A549 (cell line): ENCODE measurements at regions not wholly inside any gene's neighbourhood (a gene's known extent, or its start where the extent isn't known, plus 50 kb on each side); places are given as distances from the start of the nearest gene placed in this dataset.

ENCODE experiments used
- ATAC-seq, 2 experiments: fragments of 200-7000 bp in 1 of 2; fragments of >200 bp in 1 of 2; cut with Nextera tagmentation in 1 of 2; cut with Tn5 transposase in 1 of 2; 3 replicates each; pipeline versions ENCODE4 v1.8.0 to v1.9.1; 2018 to 2020; ENCODE audit warnings: mild to moderate bottlenecking in 1 of 2, moderate library complexity in 1 of 2
- CTCF ChIA-PET: fragments of 300-600 bp; sonication (Branson Sonifier 250); formaldehyde crosslinking; extraction: SDS; loops from one replicate; lab custom pipeline; 2021; ENCODE audit warnings: antibody characterized with exemption, inconsistent platforms; lab: Yijun Ruan, JAX
- POLR2A ChIA-PET: fragments of 350-600 bp; formaldehyde crosslinking; extraction: SDS; loops from one replicate; lab custom pipeline; 2021; ENCODE audit warnings: antibody characterized with exemption, inconsistent platforms; lab: Yijun Ruan, JAX
- DNase-seq, 2 experiments: peaks; one replicate each; pipeline versions ENCODE4 v3.0.0 to v3.0.0-alpha.2; 2011 to 2016; ENCODE audit warnings: low read depth in 1 of 2, low spot score in 1 of 2
- FAIRE-seq: peaks from 2 replicates; lab custom pipeline; 2011; peaks lifted over from hg19 to GRCh38; lab: Jason Lieb, UNC
- H3K27ac ChIP-seq, 2 experiments: fragments of >200 bp; sonication (Bioruptor Twin); formaldehyde crosslinking; 3 replicates each; pipeline ENCODE4 v1.5.1; 2016 to 2017
- H3K4me1 ChIP-seq: fragments of >200 bp; sonication (Bioruptor Twin); formaldehyde crosslinking; 3 replicates; pipeline ENCODE4 v1.6.1; 2016
- H3K4me2 ChIP-seq: fragments of >200 bp; sonication (Bioruptor Twin); formaldehyde crosslinking; 3 replicates; pipeline ENCODE4 v1.6.1; 2016
- H3K4me3 ChIP-seq: fragments of >200 bp; sonication (Bioruptor Twin); formaldehyde crosslinking; 3 replicates; pipeline ENCODE4 v1.5.1; 2016
- H3K9me3 ChIP-seq: fragments of >200 bp; sonication (Bioruptor Twin); formaldehyde crosslinking; 3 replicates; pipeline ENCODE4 v1.6.1; 2016
- CEBPB ChIP-seq, 2 experiments: fragments of >200 bp in 1 of 2; sonication (Bioruptor Twin) in 1 of 2; formaldehyde crosslinking in 1 of 2; IDR thresholded peaks; 2 replicates each; pipeline ENCODE4 v1.6.1; 2012 to 2016
- CHD2 ChIP-seq: fragments of 150-350 bp; IDR thresholded peaks from 2 replicates; pipeline ENCODE4 v1.6.1; 2014; ENCODE audit warnings: low read length; ENCODE audit not compliant: partially characterized antibody
- CHD4 ChIP-seq: fragments of 200-600 bp; sonication (generic); IDR thresholded peaks from 2 replicates; pipeline ENCODE4 v1.6.1; 2016; ENCODE audit warnings: antibody characterized with exemption, mild to moderate bottlenecking, borderline replicate concordance
- EHF ChIP-seq: fragments of 250-450 bp; sonication (Bioruptor Pico); IDR thresholded peaks from 2 replicates; pipeline ENCODE4 v1.5.0; 2020; ENCODE audit warnings: mild to moderate bottlenecking
- ESRRA ChIP-seq: fragments of 150-350 bp; IDR thresholded peaks from 2 replicates; pipeline ENCODE4 v1.6.1; 2014; ENCODE audit warnings: mild to moderate bottlenecking, low read length, borderline replicate concordance
- FOXS1 ChIP-seq: fragments of 250-450 bp; sonication (Bioruptor Pico); IDR thresholded peaks from 2 replicates; pipeline ENCODE4 v1.5.0; 2020; ENCODE audit warnings: mild to moderate bottlenecking, moderate library complexity
- HDAC2 ChIP-seq: fragments of 200-600 bp; sonication (generic); IDR thresholded peaks from 2 replicates; pipeline ENCODE4 v1.6.1; 2016
- HOXB5 ChIP-seq: fragments of 250-450 bp; sonication (Bioruptor Pico); IDR thresholded peaks from 2 replicates; pipeline ENCODE4 v1.5.0; 2020; ENCODE audit warnings: mild to moderate bottlenecking, moderate library complexity
- KDM5A ChIP-seq: fragments of 200-600 bp; sonication (generic); IDR thresholded peaks from 2 replicates; pipeline ENCODE4 v1.6.1; 2016; ENCODE audit warnings: antibody characterized with exemption, mild to moderate bottlenecking
- MAFK ChIP-seq: fragments of 450-650 bp; IDR thresholded peaks from 2 replicates; pipeline ENCODE4 v1.6.1; 2014; ENCODE audit not compliant: partially characterized antibody
- MAZ ChIP-seq: fragments of 150-350 bp; IDR thresholded peaks from 2 replicates; pipeline ENCODE4 v1.6.1; 2014; ENCODE audit warnings: antibody characterized with exemption, low read depth, low read length, borderline replicate concordance
- NFE2L2 ChIP-seq: fragments of 150-350 bp; conservative IDR thresholded peaks from 2 replicates; pipeline ENCODE4 v1.6.1; 2014; ENCODE audit warnings: low read length
- PHF8 ChIP-seq: fragments of 200-600 bp; sonication (generic); IDR thresholded peaks from 2 replicates; pipeline ENCODE4 v1.6.1; 2016; ENCODE audit warnings: low read depth, mild to moderate bottlenecking, antibody characterized with exemption, moderate library complexity, borderline replicate concordance
- RAD21 ChIP-seq, 2 experiments: fragments of >200 bp in 1 of 2; sonication (Bioruptor Twin) in 1 of 2; formaldehyde crosslinking in 1 of 2; IDR thresholded peaks in 1 of 2; conservative IDR thresholded peaks in 1 of 2; 2 replicates in 1 of 2; 3 replicates in 1 of 2; pipeline ENCODE4 v1.6.1; 2012 to 2018; ENCODE audit warnings: inconsistent platforms in 1 of 2
- RCOR1 ChIP-seq: fragments of 150-350 bp; IDR thresholded peaks from 2 replicates; pipeline ENCODE4 v1.6.1; 2014; ENCODE audit warnings: antibody characterized with exemption, low read length, low read depth
- TFCP2L1 ChIP-seq: fragments of 250-450 bp; sonication (Bioruptor Pico); IDR thresholded peaks from 2 replicates; pipeline ENCODE4 v1.5.0; 2021; ENCODE audit warnings: mild to moderate bottlenecking
- TP53 ChIP-seq: fragments of 250-450 bp; sonication (Bioruptor Pico); IDR thresholded peaks from 2 replicates; pipeline ENCODE4 v1.5.0; 2021; ENCODE audit warnings: mild to moderate bottlenecking, moderate library complexity
- ZNF302 ChIP-seq: fragments of 250-450 bp; sonication (Bioruptor Pico); IDR thresholded peaks from 2 replicates; pipeline ENCODE4 v1.9.0; 2021; ENCODE audit warnings: inconsistent platforms, mild to moderate bottlenecking, moderate library complexity
- ZSCAN20 ChIP-seq: fragments of 250-450 bp; sonication (Bioruptor Pico); IDR thresholded peaks from 2 replicates; pipeline ENCODE4 v1.8.0; 2022; ENCODE audit warnings: mild to moderate bottlenecking, moderate library complexity
- WGBS: methylation state at CpG from one replicate; pipeline ENCODE4 v1.1.6; 2017; ENCODE audit errors: missing lambda C conversion rate; 5-methylcytosine and 5-hydroxymethylcytosine counted together
- TF ChIP-seq, protein P1 (sequence below): fragments of 250-450 bp; sonication (Bioruptor Pico); IDR thresholded peaks from 2 replicates; pipeline ENCODE4 v1.5.0; 2020; ENCODE audit warnings: low read depth, mild to moderate bottlenecking, moderate library complexity
- TF ChIP-seq, protein P2 (sequence below): IDR thresholded peaks from 2 replicates; pipeline ENCODE4 v1.6.1; 2012
- TF ChIP-seq, protein P3 (sequence below): fragments of 250-450 bp; sonication (Bioruptor Pico); IDR thresholded peaks from 2 replicates; pipeline ENCODE4 v1.5.0; 2021; ENCODE audit warnings: mild to moderate bottlenecking, moderate library complexity, borderline replicate concordance
- TF ChIP-seq, protein P4 (sequence below): fragments of 150-350 bp; IDR thresholded peaks from 2 replicates; pipeline ENCODE4 v1.6.1; 2014; ENCODE audit warnings: low read depth, mild to moderate bottlenecking, low read length

DNA sequence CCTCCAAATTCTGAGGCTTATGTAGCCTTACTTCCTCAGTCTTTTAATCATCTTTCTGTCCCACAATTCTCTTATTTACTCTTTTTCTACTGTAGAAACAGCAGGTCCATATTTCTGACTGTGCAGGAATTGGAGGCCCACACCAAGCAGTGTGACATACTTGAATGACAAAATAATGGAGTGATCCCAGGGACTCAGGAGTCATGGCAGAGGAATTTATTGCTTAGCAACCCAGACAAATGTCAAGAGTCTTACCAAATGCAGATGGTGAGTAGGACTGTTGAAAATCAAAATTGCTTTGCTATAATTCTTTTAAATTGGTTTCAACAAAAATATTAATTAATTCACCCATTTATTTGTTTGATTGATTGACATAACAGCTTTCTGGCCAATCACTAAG lies 59.9 kb downstream of the HTR1B start:
- CTCF ChIA-PET = no interaction called here
- no peak overlapping the region for H3K27ac ChIP-seq

DNA sequence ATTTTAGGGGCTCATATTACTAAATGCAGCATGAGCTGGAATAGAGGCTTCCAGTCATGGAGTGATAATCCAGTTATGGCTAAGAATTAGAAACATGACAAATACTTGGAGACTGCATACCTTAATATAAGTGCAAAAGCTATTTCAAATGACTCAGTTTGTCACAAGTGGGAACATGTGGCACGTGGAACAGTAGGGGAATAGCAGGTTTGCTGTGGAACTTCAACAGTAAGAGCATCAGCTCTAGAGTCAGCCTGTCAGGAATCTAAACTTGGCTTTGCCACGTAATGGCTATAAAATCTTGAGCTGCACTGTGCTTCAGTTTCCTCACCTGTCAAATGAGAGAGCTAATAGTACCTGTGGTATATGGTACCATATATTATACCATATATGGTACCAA lies 62.1 kb downstream of the HTR1B start:
- Histone ChIP-seq H3K4me3 (no peak overlapping the region), H3K9me3 (no peaks in the 10 kb centered on the region), H3K27ac (no peak overlapping the region), H3K4me1 (no peaks in the 10 kb centered on the region), H3K4me2 (no peak overlapping the region)
- 27% methylated on average over 2 of the region's 2 CpGs for WGBS
- no peak for DNase-seq
- CTCF ChIA-PET = no interaction called here
- ATAC-seq = no peak
- FAIRE-seq = no peak
- POLR2A ChIA-PET = no interaction called here
- TF ChIP-seq MAFK (no peak), TP53 (CRISPR knock-in tag) (no peak), RAD21 (conservative IDR thresholded peaks at IDR 0.05 in 1 of 2, IDR thresholded peaks at IDR 0.05 in 1 of 2) (no peak), MAZ (no peak)

More for the DNA sequence above, 59.9 kb downstream of the HTR1B start:
- no peak for FAIRE-seq
- POLR2A ChIA-PET = no interaction called here
- peak in 1 of 2 experiments; percentile 2 for DNase-seq
- ATAC-seq = no peak
- H3K9me3 ChIP-seq = no peaks in the 10 kb centered on the region
- no peaks in the 10 kb centered on the region for H3K4me1 ChIP-seq
- H3K4me3 ChIP-seq = no peak overlapping the region
- no peak overlapping the region for H3K4me2 ChIP-seq
- TF ChIP-seq KDM5A = no peak
- no peak for TF ChIP-seq CHD4
- no peak for TF ChIP-seq RCOR1
- no peak for TF ChIP-seq NFE2L2
- TF ChIP-seq CEBPB (IDR thresholded peaks at IDR 0.05) = no peak
- TF ChIP-seq, protein P1, sequence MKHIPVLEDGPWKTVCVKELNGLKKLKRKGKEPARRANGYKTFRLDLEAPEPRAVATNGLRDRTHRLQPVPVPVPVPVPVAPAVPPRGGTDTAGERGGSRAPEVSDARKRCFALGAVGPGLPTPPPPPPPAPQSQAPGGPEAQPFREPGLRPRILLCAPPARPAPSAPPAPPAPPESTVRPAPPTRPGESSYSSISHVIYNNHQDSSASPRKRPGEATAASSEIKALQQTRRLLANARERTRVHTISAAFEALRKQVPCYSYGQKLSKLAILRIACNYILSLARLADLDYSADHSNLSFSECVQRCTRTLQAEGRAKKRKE (CRISPR knock-in tag) = no peak
- TF ChIP-seq RAD21 (conservative IDR thresholded peaks at IDR 0.05 in 1 of 2, IDR thresholded peaks at IDR 0.05 in 1 of 2) = no peak
- TF ChIP-seq PHF8 = no peak

DNA sequence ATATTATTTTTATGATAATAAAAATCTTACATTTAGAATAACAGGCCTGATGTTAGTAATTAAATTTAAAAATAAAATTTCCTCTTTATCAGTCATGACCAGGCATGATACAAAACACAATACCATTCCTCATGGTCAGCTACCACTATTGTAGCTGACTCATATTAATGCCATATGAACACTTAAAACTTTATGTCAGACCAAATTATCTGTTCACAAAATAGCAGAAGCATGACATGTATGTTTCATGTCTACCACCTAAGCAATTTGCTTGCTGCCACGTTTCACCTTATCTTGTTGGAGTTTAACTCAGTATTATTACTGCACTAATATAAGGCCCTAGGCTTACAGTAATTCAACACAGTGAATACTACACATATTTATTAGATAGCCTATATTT lies 65.7 kb downstream of the HTR1B start:
- TF ChIP-seq, protein P2, sequence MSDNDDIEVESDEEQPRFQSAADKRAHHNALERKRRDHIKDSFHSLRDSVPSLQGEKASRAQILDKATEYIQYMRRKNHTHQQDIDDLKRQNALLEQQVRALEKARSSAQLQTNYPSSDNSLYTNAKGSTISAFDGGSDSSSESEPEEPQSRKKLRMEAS = no peak
- TF ChIP-seq MAZ (no peak), CEBPB (IDR thresholded peaks at IDR 0.05) (no peak), TFCP2L1 (no peak), ZNF302 (no peak)
- TF ChIP-seq, all 56 proteins: peak for 0
- CTCF ChIA-PET = interaction anchor here (0.5 kb wide), 1 partner anchor 39 kb away, joined by 3 read pairs; no protein-coding TSS in a partner anchor
- Histone ChIP-seq H3K27ac (no peak overlapping the region), H3K4me2 (no peak overlapping the region), H3K4me3 (no peak overlapping the region), H3K9me3 (no peaks in the 10 kb centered on the region), H3K4me1 (no peaks in the 10 kb centered on the region)
- FAIRE-seq = no peak
- WGBS = 23% methylated on average over 1 of the region's 1 CpG
- POLR2A ChIA-PET = no interaction called here
- no peak for DNase-seq
- no peak for ATAC-seq

DNA sequence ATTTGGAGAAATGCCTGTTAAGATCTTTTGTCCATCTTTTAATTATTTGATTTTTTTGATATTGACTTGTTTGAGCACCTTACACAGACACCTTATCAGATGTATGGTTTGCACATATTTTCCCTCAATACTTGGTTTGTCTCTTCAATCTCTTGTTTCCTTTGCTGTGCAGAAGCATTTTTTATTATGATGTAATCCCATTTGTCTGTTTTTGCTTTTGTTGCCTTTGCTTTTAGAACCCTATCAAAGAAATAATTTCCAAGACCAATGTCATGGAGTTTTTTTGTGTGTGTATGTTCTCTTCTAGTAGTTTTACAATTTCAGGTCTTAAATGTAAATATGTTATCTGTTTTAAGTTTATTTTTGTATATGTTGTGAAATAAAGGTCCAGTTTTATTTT lies 73.9 kb downstream of the HTR1B start:
- no peak overlapping the region for H3K27ac ChIP-seq
- no peak overlapping the region for H3K4me2 ChIP-seq
- ChIA-PET CTCF (no interaction called here), POLR2A (no interaction called here)
- no peaks in the 10 kb centered on the region for H3K4me1 ChIP-seq
- TF ChIP-seq HDAC2 (no peak), HOXB5 (no peak), MAZ (no peak), CHD2 (no peak), ZSCAN20 (CRISPR knock-in tag) (no peak), EHF (no peak), TFCP2L1 (no peak), FOXS1 (CRISPR knock-in tag) (no peak), ESRRA (no peak), TP53 (CRISPR knock-in tag) (no peak)
- TF ChIP-seq, protein P1 (CRISPR knock-in tag) = no peak
- TF ChIP-seq, protein P3, sequence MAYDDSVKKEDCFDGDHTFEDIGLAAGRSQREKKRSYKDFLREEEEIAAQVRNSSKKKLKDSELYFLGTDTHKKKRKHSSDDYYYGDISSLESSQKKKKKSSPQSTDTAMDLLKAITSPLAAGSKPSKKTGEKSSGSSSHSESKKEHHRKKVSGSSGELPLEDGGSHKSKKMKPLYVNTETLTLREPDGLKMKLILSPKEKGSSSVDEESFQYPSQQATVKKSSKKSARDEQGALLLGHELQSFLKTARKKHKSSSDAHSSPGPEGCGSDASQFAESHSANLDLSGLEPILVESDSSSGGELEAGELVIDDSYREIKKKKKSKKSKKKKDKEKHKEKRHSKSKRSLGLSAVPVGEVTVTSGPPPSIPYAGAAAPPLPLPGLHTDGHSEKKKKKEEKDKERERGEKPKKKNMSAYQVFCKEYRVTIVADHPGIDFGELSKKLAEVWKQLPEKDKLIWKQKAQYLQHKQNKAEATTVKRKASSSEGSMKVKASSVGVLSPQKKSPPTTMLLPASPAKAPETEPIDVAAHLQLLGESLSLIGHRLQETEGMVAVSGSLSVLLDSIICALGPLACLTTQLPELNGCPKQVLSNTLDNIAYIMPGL (CRISPR knock-in tag) = no peak
- TF ChIP-seq, protein P2 = no peak
- TF ChIP-seq, protein P4, sequence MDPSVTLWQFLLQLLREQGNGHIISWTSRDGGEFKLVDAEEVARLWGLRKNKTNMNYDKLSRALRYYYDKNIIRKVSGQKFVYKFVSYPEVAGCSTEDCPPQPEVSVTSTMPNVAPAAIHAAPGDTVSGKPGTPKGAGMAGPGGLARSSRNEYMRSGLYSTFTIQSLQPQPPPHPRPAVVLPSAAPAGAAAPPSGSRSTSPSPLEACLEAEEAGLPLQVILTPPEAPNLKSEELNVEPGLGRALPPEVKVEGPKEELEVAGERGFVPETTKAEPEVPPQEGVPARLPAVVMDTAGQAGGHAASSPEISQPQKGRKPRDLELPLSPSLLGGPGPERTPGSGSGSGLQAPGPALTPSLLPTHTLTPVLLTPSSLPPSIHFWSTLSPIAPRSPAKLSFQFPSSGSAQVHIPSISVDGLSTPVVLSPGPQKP = no peak
- no peaks in the 10 kb centered on the region for H3K9me3 ChIP-seq
- DNase-seq (no peak), ATAC-seq (no peak), FAIRE-seq (no peak)
- H3K4me3 ChIP-seq = no peak overlapping the region
